Stomach smooth muscle (tissue), 2 donors: ENCODE measurements at regions not wholly inside any gene's neighbourhood (a gene's known extent, or its start where the extent isn't known, plus 50 kb on each side); places are given as distances from the start of the nearest gene placed in this dataset.

Experiments used
- H3K27ac ChIP-seq: one replicate; pipeline ENCODE4 v1.7.0; 2013; ENCODE audit warnings: mild to moderate bottlenecking, low read length, inconsistent platforms
- H3K27me3 ChIP-seq, 2 donors: one replicate each; pipeline ENCODE4 v1.7.0; 2013; ENCODE audit warnings: low read length in 2 of 2; ENCODE audit not compliant: insufficient read depth in 2 of 2, control insufficient read depth in 1 of 2
- H3K36me3 ChIP-seq, 2 donors: one replicate each; pipeline ENCODE4 v1.7.0; 2013; ENCODE audit warnings: low read length in 2 of 2; ENCODE audit not compliant: control insufficient read depth in 2 of 2, insufficient read depth in 2 of 2
- H3K4me1 ChIP-seq: one replicate; pipeline ENCODE4 v1.7.0; 2013; ENCODE audit warnings: low read length; ENCODE audit not compliant: control insufficient read depth, insufficient read depth
- H3K4me3 ChIP-seq, 2 donors: one replicate each; pipeline ENCODE4 v1.7.0; 2013; ENCODE audit warnings: low read length in 2 of 2
- H3K9ac ChIP-seq, 2 donors: one replicate each; pipeline ENCODE4 v1.7.0; 2013; ENCODE audit warnings: low read length in 2 of 2, mild to moderate bottlenecking in 1 of 2
- H3K9me3 ChIP-seq, 2 donors: one replicate each; pipeline ENCODE4 v1.7.0; 2013; ENCODE audit warnings: low read length in 2 of 2; ENCODE audit not compliant: control insufficient read depth in 2 of 2
- donor health status: healthy.
- donor health status: Pancreatic carcinoma.

DNA sequence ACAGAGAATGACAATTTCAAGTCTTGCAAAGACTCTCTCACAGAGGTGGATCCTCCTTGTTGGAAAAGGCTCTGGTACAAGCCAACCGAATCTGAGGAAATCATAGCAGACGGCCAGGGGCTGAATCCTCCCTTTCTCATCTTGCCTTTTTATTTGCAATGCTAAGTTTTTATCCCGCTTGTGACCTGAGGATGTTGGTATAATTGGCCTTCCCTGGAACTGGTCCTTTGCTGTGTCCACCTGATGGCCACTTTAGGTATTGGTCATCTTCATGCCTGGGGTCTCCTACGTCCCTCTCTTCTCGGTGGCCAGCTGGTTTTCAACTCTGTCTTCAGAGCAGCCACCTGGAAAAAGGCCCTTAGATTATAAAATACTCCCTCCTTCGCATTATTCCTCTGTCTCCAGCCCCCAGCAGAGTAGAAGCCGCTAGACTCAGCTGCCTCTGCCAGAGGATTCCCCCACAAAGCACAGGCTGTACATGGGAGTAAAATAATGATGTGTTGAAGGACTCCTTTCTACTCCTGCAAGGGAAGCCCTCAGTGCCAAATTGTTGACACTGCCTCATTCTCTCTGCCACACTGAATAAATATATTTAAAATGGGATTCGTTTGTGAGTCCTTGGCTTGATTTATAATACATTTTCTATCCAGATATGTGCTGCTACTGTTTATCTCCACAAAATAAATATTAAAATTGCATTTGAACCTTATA, 208.9 kb upstream of the CFAP20DC start:
- Histone ChIP-seq H3K36me3 (no peaks in the 10 kb centered on the region), H3K4me3 (no peak overlapping the region), H3K27ac (no peak overlapping the region), H3K9ac (no peak overlapping the region), H3K27me3 (no peaks in the 10 kb centered on the region), H3K9me3 (no peaks in the 10 kb centered on the region), H3K4me1 (no peaks in the 10 kb centered on the region)

DNA sequence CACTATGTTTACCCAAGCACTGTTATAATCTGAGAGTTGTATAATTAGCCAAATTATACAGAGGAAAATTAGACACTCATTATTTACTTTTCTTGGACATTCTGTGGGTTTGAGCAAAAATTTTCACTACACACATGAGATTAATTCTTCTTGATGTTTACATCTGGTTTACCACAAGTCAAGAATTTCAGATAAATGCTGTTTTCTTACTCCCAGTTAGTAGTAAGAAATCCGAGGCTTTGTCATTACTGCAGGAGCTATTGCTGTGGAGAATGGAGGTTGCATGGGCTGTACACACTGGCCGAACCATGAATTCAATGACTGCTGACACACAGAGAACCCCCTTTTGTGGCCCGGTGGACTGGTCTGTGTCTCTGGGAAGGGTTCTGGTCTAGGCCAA, 207.7 kb upstream of the CFAP20DC start:
- Histone ChIP-seq H3K9me3 (no peaks in the 10 kb centered on the region), H3K27ac (no peak overlapping the region), H3K36me3 (no peaks in the 10 kb centered on the region), H3K9ac (no peak overlapping the region), H3K4me3 (no peak overlapping the region), H3K27me3 (no peaks in the 10 kb centered on the region), H3K4me1 (no peaks in the 10 kb centered on the region)

DNA sequence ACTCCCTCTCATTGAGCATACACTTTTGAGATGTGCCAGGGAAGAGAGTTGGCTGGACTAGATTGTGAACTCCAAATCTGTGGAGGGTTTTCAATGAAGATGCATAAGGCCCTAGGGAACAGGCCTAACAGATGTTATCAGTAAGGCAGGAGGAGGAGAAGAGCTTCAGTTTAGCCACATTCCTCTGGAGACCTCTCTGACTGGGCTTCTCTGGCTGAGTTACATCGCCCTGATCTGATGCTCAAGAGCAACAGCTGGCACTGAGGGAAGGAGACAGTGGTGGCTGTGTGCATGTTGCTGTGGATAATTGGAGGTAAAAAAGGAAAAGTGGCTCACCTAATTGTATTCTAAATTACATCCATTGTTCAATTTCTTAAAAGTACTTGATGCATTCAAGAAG, 206.4 kb upstream of the CFAP20DC start:
- no peak overlapping the region for H3K9ac ChIP-seq
- H3K4me3 ChIP-seq = no peak overlapping the region

DNA sequence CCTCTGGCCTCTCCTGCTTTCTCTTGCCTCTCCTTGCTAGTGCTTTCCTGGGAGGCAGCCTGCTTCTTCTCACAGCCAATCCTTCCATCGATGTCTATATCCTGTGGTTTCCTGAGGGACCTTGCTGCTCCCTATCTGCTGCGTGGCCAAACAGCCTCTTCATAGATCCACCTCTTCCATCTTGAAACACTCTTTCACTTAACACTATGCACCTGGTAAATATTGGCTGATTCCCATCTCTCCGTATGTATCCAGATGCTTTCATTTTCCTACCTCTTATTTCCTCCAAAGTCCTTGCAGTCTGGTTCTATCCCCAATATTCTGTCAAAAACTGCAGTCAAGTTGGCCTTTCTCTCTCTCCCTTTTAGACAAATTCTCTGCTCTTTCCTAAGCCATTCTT, 205.2 kb upstream of the CFAP20DC start:
- Histone ChIP-seq H3K9me3 (no peaks in the 10 kb centered on the region), H3K9ac (no peak overlapping the region), H3K27ac (no peak overlapping the region), H3K27me3 (no peaks in the 10 kb centered on the region), H3K4me1 (no peaks in the 10 kb centered on the region), H3K4me3 (no peak overlapping the region), H3K36me3 (no peaks in the 10 kb centered on the region)

More for the DNA sequence above, 206.4 kb upstream of the CFAP20DC start:
- no peaks in the 10 kb centered on the region for H3K27me3 ChIP-seq
- H3K4me1 ChIP-seq = no peaks in the 10 kb centered on the region
- no peaks in the 10 kb centered on the region for H3K36me3 ChIP-seq
- no peaks in the 10 kb centered on the region for H3K9me3 ChIP-seq
- no peak overlapping the region for H3K27ac ChIP-seq

DNA sequence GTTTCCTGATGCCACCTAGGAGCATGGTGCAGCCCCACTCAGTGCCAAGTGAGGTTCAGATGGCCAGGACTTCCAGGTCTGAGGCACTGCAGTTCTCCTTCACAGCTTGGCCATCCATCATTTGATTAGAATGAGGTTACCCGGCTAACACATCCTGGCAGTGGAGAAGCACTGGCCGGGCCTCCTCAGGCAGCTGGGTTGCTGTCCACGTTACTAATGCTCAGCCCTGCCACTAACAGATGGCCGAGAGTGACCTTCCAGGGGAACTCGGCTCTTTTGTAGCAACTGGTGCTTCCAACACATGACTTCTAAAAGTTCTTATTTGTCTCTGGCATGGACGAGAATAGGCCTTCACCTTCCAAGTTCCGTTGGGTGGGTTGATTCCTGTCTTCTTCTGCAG, 204.6 kb upstream of the CFAP20DC start:
- H3K36me3 ChIP-seq = no peaks in the 10 kb centered on the region
- no peak overlapping the region for H3K27ac ChIP-seq
- no peak overlapping the region for H3K4me3 ChIP-seq
- H3K9ac ChIP-seq = no peak overlapping the region
- no peaks in the 10 kb centered on the region for H3K27me3 ChIP-seq
- H3K9me3 ChIP-seq = no peaks in the 10 kb centered on the region
- no peaks in the 10 kb centered on the region for H3K4me1 ChIP-seq

DNA sequence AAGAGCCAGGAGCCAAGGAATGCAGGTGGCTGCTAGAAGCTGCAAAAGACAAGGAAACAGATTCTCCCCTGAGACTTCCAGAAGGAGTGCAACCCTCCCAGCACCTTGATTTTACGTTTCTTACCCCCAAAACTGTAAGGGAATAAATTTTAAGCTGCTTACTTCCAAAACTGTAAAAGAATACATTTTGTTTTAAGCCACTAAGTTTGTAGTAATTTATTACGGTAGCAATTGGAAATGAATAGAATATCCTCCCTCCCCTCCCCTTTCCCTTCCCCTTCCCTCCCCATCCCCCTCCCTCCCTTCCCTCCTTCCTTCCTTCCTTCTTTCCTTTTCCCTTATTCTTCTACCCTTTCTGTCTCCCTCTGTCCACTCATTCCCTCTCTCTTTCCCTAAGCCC, 203.7 kb upstream of the CFAP20DC start:
- Histone ChIP-seq H3K9ac (no peak overlapping the region), H3K4me1 (no peaks in the 10 kb centered on the region), H3K36me3 (no peaks in the 10 kb centered on the region), H3K27ac (no peak overlapping the region), H3K9me3 (no peaks in the 10 kb centered on the region), H3K4me3 (no peak overlapping the region), H3K27me3 (no peaks in the 10 kb centered on the region)

DNA sequence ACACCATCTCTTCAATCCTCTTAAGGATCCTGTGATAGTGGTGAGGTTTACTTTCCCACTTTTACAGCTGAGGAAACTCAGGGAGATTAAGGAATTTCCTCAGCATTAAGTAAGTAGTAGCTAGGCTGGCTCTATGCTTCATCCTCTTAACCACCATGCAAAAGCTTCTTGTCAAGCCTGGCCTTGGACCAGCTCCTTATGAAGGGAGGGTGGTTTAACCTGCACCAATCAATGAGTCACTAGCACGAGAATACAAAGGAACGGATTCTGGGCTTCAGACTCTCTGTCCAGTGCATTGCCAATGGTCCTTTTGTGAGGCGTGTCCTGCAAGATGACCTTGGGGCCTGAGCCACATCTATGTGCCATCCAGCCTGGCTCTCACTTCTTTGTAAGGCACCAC, 202.0 kb upstream of the CFAP20DC start:
- H3K27me3 ChIP-seq = no peaks in the 10 kb centered on the region
- H3K4me1 ChIP-seq = no peaks in the 10 kb centered on the region
- no peaks in the 10 kb centered on the region for H3K9me3 ChIP-seq
- H3K9ac ChIP-seq = no peak overlapping the region
- no peak overlapping the region for H3K27ac ChIP-seq
- H3K4me3 ChIP-seq = no peak overlapping the region
- H3K36me3 ChIP-seq = no peaks in the 10 kb centered on the region

DNA sequence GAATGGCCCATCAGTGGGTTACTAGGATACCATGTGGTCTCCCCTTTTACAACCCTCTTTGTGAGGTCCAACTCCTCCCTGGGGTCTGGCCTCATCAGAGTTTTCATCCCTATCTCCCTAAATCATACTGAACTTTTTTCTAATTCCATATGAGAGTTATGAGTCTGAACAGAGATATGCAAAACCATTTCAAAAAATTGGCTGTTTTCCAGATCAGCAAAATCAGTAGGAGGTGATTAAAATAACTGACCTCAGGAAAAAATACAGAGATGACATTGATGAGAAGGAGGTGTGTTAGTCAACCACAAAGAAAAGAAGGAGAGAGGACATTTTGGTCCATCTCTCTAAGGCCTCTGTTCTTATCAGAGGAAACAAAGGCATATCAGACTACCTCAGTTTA, 200.8 kb upstream of the CFAP20DC start:
- H3K27me3 ChIP-seq = no peaks in the 10 kb centered on the region
- H3K27ac ChIP-seq = no peak overlapping the region

DNA sequence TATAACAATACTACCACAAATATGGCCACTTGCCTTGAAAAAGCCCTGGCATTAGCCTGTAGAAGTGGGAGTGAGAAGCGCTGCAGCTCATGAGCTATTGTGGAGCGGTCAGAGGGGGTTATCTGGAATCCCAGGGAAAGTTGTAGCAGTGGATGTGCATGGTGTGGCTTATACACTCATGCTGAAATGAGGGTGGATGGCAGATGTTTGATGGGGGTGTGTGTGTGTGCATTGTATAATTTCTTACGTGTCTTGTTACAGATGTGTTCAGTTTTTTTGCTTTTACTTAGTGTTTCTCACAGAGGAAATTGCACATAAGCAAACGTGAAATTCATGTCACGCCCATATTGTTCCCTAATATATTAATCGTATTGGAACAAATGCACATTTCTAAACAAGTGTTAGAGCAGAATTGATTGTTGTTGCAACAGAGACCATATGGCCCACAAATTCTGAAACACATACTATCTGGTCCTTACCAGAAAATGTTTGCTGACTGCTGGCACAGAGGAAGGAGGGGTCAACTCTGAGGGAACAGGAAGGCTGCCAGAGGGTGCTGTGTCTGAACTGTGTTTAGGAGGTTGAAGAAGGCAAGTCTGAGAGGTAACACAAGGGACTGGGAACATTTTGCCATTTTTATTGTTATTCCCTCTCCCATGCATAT, 200.0 kb upstream of the CFAP20DC start:
- no peaks in the 10 kb centered on the region for H3K36me3 ChIP-seq
- H3K4me1 ChIP-seq = no peaks in the 10 kb centered on the region
- no peaks in the 10 kb centered on the region for H3K27me3 ChIP-seq
- no peak overlapping the region for H3K9ac ChIP-seq
- no peaks in the 10 kb centered on the region for H3K9me3 ChIP-seq
- H3K4me3 ChIP-seq = no peak overlapping the region
- no peak overlapping the region for H3K27ac ChIP-seq

More for the DNA sequence above, 200.8 kb upstream of the CFAP20DC start:
- no peaks in the 10 kb centered on the region for H3K4me1 ChIP-seq
- H3K36me3 ChIP-seq = no peaks in the 10 kb centered on the region
- no peaks in the 10 kb centered on the region for H3K9me3 ChIP-seq
- no peak overlapping the region for H3K9ac ChIP-seq
- H3K4me3 ChIP-seq = no peak overlapping the region

DNA sequence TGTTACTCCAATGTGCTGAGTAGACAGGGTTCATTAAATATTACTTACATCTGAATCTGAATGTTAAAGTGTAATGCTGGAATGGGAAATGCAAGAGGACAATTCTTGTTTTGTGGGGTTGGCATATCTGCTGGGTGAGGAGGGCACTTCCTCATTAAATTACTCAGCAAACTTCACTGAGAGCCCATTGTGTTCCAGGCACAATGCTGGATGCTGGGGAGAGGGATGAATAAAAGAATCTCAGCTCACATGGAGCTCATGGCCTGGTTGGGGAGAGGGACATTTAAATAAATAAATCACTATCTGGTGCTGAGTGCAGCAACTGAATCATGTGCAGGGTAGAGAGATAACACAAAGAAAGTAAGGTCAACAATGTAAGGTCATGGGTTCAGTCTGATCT, 199.2 kb upstream of the CFAP20DC start:
- H3K27me3 ChIP-seq = no peaks in the 10 kb centered on the region
- H3K9ac ChIP-seq = no peak overlapping the region
- no peaks in the 10 kb centered on the region for H3K9me3 ChIP-seq
- no peak overlapping the region for H3K27ac ChIP-seq
- no peak overlapping the region for H3K4me3 ChIP-seq
- no peaks in the 10 kb centered on the region for H3K36me3 ChIP-seq
- no peaks in the 10 kb centered on the region for H3K4me1 ChIP-seq

DNA sequence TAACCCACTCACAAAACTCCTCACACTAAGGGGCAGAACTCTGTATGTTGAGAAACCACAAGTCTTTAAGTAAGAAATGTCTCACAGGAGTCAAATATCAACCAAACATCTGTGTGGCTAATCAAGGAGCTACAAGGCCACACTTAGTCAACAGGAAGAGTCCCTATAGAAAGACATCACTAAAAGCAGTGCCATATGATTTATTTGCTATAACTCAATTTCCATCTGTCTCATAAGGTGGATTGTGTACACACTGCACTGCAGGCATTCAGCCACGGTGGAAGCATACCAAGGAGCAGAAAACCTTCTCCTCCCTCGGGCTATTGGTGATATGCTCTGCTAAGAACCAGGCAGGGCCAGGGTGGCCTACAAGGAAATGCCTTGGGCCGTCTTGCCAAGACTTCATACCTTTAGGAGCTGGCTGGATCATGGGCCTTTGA, 197.6 kb upstream of the CFAP20DC start:
- H3K27ac ChIP-seq = no peak overlapping the region
- H3K9me3 ChIP-seq = no peaks in the 10 kb centered on the region
- H3K9ac ChIP-seq = no peak overlapping the region
- no peak overlapping the region for H3K4me3 ChIP-seq
- H3K27me3 ChIP-seq = no peaks in the 10 kb centered on the region
- no peaks in the 10 kb centered on the region for H3K4me1 ChIP-seq
- no peaks in the 10 kb centered on the region for H3K36me3 ChIP-seq
